Breast epithelium (tissue), 4 donors: ENCODE measurements at regions not wholly inside any gene's neighbourhood (a gene's known extent, or its start where the extent isn't known, plus 50 kb on each side); places are given as distances from the start of the nearest gene placed in this dataset.
"Not testable (repeated sequence)": the region's sequence is repeated elsewhere in the genome, so short reads cannot be mapped to it uniquely, and the experiment has no call there.

Source experiments
- DNase-seq, 2 donors: peaks; one replicate each; pipeline ENCODE4 v3.0.0-alpha.2; 2019; ENCODE audit warnings: low spot score in 2 of 2
- H3K27ac ChIP-seq, 2 donors: fragments of 200-600 bp; sonication (generic) in 1 of 2; one replicate each; pipeline ENCODE4 v1.5.1; 2016 to 2019; ENCODE audit warnings: mild to moderate bottlenecking in 1 of 2
- H3K27me3 ChIP-seq, 2 donors: fragments of 200-600 bp; sonication (generic) in 1 of 2; one replicate each; pipeline versions ENCODE4 v1.5.1 to v1.6.0; 2017 to 2019; ENCODE audit warnings: control low read depth in 1 of 2, mild to moderate bottlenecking in 1 of 2
- H3K36me3 ChIP-seq: fragments of 200-600 bp; one replicate; pipeline ENCODE4 v1.5.1; 2019
- H3K4me1 ChIP-seq, 2 donors: fragments of 200-600 bp; sonication (generic); one replicate each; pipeline ENCODE4 v1.5.1; 2016 to 2019; ENCODE audit warnings: control low read depth in 1 of 2
- H3K4me3 ChIP-seq, 3 donors: fragments of 200-600 bp; sonication (generic); 1 replicate in 2 of 3; 2 replicates in 1 of 3; pipeline ENCODE4 v1.5.1; 2016 to 2019; ENCODE audit warnings: mild to moderate bottlenecking in 3 of 3, moderate library complexity in 2 of 3
- H3K9me3 ChIP-seq, 2 donors: fragments of 200-600 bp; sonication (generic) in 1 of 2; one replicate each; pipeline ENCODE4 v1.5.1; 2016 to 2019; ENCODE audit warnings: control low read depth in 1 of 2
- POLR2A ChIP-seq: fragments of 450-650 bp; IDR thresholded peaks from one replicate; pipeline ENCODE4 v1.6.1; 2016; ENCODE audit warnings: antibody characterized with exemption, mild to moderate bottlenecking, moderate library complexity
- POLR2AphosphoS5 ChIP-seq, 3 donors: sonication (generic); formaldehyde crosslinking; IDR thresholded peaks; one replicate each; pipeline ENCODE4 v1.6.1; 2017; ENCODE audit warnings: antibody characterized with exemption in 3 of 3
- intact Hi-C: fragments of 100-400 bp; cut with DNase I; formaldehyde crosslinking; loops from one replicate; pipeline ENCODE4 v1.15.1; 2023; ENCODE audit warnings: low total_unique reads
- TF ChIP-seq, protein P1 (sequence below), 3 donors: fragments of 450-650 bp; IDR thresholded peaks; one replicate each; pipeline ENCODE4 v1.5.1; 2016 to 2017; ENCODE audit warnings: antibody characterized with exemption in 3 of 3, mild to moderate bottlenecking in 3 of 3, moderate library complexity in 3 of 3

DNA sequence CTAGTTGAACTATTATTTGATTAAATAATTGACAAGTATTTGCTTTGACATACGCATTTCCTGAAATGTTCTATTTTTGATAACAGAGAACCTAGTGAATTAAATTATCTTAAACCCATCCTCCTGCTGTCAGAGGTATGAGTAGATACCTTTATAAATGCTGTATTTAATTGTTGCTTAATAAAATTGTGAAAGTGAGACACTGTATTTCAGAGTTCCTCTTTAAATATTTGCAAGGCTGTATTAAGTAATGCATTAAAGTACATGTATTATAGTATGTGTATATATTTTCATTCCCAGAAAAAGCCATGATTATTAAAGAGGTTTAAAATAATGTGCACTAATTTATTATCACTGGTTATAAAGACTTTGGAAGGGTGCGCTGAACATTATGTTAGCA lies 483.8 kb downstream of the TFAP2B start:
- no peak for DNase-seq
- no peaks in the 10 kb centered on the region for H3K9me3 ChIP-seq
- intact Hi-C loops = no loop called here
- no peak overlapping the region for H3K4me3 ChIP-seq
- no peak for TF ChIP-seq POLR2AphosphoS5 (IDR thresholded peaks at IDR 0.05)
- no peak for TF ChIP-seq POLR2A
- TF ChIP-seq, protein P1, sequence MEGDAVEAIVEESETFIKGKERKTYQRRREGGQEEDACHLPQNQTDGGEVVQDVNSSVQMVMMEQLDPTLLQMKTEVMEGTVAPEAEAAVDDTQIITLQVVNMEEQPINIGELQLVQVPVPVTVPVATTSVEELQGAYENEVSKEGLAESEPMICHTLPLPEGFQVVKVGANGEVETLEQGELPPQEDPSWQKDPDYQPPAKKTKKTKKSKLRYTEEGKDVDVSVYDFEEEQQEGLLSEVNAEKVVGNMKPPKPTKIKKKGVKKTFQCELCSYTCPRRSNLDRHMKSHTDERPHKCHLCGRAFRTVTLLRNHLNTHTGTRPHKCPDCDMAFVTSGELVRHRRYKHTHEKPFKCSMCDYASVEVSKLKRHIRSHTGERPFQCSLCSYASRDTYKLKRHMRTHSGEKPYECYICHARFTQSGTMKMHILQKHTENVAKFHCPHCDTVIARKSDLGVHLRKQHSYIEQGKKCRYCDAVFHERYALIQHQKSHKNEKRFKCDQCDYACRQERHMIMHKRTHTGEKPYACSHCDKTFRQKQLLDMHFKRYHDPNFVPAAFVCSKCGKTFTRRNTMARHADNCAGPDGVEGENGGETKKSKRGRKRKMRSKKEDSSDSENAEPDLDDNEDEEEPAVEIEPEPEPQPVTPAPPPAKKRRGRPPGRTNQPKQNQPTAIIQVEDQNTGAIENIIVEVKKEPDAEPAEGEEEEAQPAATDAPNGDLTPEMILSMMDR (IDR thresholded peaks at IDR 0.05) = no peak
- no peaks in the 10 kb centered on the region for H3K4me1 ChIP-seq
- H3K36me3 ChIP-seq = no peaks in the 10 kb centered on the region
- H3K27me3 ChIP-seq = no peaks in the 10 kb centered on the region
- H3K27ac ChIP-seq = no peak overlapping the region

DNA sequence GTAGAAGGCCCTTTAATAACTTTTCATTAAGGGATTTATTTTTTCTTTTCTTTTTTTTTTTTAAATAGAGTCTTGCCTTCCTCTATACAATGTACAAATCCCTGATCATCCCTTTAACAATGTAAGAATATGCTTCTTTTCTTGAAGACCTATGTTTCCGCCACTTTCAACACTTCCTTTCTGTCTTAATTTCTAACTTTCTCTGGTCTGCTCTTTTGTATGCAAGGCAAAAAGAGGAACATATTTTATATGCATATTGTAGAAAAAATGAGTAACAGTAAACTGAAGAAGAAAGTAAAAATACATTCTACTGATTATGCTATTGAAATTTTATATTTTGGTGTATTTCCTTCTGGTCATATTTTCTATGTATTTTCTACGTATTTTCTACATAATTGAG lies 484.7 kb downstream of the TFAP2B start:
- no peak for DNase-seq
- Histone ChIP-seq H3K27ac (no peak overlapping the region), H3K9me3 (no peaks in the 10 kb centered on the region), H3K4me1 (no peaks in the 10 kb centered on the region), H3K4me3 (no peak overlapping the region), H3K36me3 (no peaks in the 10 kb centered on the region), H3K27me3 (no peaks in the 10 kb centered on the region)
- TF ChIP-seq, protein P1 (IDR thresholded peaks at IDR 0.05) = no peak
- intact Hi-C loops = no loop called here

DNA sequence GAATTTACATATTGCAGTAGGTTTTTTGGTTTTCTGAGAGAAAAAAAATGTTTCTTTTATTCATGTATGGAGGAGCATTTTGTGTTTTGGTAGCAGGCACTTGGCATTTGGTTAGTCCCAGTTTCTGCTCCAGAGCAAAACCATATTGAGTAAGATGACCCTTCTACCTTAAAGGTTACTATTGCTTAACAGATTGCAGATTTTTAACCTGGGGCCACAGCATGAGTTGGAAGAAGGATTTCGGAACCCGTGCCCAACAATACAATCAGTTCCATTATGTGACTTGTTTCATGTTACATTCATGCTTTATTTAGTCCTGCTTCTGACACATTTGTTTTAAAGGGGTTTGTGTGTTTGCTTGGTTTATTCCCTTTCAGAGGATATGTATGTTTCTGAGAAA lies 496.3 kb downstream of the TFAP2B start:
- no peak overlapping the region for H3K4me3 ChIP-seq
- no peak overlapping the region for H3K27ac ChIP-seq
- H3K9me3 ChIP-seq = no peaks in the 10 kb centered on the region
- H3K36me3 ChIP-seq = no peaks in the 10 kb centered on the region
- no peak for DNase-seq
- no peaks in the 10 kb centered on the region for H3K4me1 ChIP-seq
- TF ChIP-seq, protein P1 (IDR thresholded peaks at IDR 0.05) = no peak
- no peak for TF ChIP-seq POLR2A
- no peak for TF ChIP-seq POLR2AphosphoS5 (IDR thresholded peaks at IDR 0.05)
- intact Hi-C loops = no loop called here
- H3K27me3 ChIP-seq = no peaks in the 10 kb centered on the region

DNA sequence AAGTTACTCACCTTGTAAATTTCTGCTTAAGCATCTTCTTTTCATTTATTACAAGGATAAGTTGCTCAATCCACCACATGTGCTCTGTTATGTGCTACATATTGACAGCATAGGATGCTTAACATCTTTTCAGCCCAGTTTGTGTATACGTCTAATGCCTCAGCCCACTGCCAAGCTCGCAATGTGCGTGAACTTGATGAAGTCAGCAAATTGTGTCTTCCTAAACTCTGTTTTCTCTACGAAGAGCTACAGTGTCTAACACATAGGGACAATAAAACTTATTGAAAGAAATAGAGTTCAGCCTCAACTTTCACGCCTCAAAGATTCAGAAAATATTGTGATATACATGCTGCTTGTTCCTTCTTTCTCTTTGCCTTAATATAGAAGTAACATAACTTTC lies 500.0 kb downstream of the TFAP2B start:
- Histone ChIP-seq H3K9me3 (no peaks in the 10 kb centered on the region), H3K27me3 (no peaks in the 10 kb centered on the region), H3K4me1 (no peaks in the 10 kb centered on the region), H3K36me3 (no peaks in the 10 kb centered on the region), H3K27ac (no peak overlapping the region), H3K4me3 (no peak overlapping the region)
- no peak for DNase-seq
- intact Hi-C loops = no loop called here
- TF ChIP-seq POLR2A (no peak), POLR2AphosphoS5 (IDR thresholded peaks at IDR 0.05) (no peak)
- TF ChIP-seq, protein P1 (IDR thresholded peaks at IDR 0.05) = no peak

DNA sequence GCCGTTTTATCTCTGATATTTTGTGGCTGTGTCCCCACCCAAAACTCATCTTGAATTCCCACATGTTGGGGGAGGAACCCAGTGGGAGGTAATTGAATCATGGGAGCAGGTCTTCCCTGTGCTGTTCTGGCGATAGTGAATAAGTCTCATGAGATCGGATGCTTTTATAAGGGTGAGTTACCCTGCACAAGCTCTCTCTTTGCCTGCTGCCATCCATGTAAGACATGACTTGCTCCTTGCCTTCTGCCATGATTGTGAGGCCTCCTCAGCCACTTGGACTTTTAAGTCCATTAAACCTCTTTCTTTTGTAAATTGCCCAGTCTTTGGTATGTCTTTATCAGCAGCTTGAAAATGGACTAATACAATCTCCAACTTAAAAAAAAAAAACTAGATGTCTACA lies 502.8 kb downstream of the TFAP2B start:
- H3K4me3 ChIP-seq, H3K36me3 ChIP-seq, H3K27me3 ChIP-seq, intact Hi-C loops, H3K27ac ChIP-seq, H3K9me3 ChIP-seq, H3K4me1 ChIP-seq, DNase-seq: not testable (repeated sequence)

DNA sequence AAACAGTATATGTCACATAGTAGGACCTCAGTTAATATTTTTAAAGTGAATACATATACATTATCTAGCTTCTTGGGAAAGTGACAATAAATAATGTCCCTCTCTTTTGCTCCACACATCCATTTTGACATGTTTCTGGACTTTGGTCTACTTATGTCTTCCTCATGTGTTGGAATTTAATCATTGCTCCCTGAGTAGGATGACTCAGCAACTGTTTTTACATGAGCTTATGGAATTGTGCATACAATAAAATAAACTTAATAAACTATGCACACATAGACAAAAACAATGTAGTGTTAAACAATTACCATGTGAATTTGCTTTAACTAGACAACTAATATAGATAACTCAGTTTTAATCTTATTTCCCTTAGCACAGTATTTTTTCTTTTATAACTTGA lies 503.8 kb downstream of the TFAP2B start:
- Histone ChIP-seq H3K27me3 (no peaks in the 10 kb centered on the region), H3K36me3 (no peaks in the 10 kb centered on the region), H3K27ac (no peak overlapping the region), H3K4me1 (no peaks in the 10 kb centered on the region), H3K4me3 (no peak overlapping the region), H3K9me3 (no peaks in the 10 kb centered on the region)
- intact Hi-C loops = no loop called here
- no peak for TF ChIP-seq POLR2AphosphoS5 (IDR thresholded peaks at IDR 0.05)
- TF ChIP-seq, protein P1 (IDR thresholded peaks at IDR 0.05) = no peak
- TF ChIP-seq POLR2A = no peak
- DNase-seq = no peak
